GM18873 (cell line): ENCODE measurements at regions not wholly inside any gene's neighbourhood (a gene's known extent, or its start where the extent isn't known, plus 50 kb on each side); places are given as distances from the start of the nearest gene placed in this dataset.

Experiments used
- ATAC-seq: cut with Tn5 transposase; IDR thresholded peaks from one replicate; pipeline ENCODE4 v1.9.1; 2021; ENCODE audit warnings: mild to moderate bottlenecking, moderate library complexity, moderate number of reproducible peaks; ENCODE audit not compliant: unreplicated experiment, low FRiP score

DNA sequence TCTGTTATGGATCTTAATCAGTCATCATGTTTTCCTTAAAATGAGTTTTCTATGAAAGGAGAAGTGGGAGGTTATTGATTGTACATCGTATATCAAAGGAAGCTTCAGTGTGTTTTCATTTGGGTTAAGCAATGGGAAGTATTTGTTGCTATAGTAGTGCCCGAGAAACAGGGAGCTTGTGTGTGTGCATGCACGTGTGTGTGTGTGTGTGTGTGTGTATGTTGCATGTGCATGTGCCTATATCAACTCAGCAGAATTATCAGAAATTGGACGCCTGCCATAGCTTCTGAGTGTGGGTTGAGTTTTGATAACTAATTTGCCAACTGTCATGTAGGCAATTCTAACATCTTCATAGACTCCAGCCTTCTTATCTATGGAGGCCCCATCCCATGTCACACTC, 246.1 kb upstream of the CRY1 start:
- no peak for ATAC-seq

DNA sequence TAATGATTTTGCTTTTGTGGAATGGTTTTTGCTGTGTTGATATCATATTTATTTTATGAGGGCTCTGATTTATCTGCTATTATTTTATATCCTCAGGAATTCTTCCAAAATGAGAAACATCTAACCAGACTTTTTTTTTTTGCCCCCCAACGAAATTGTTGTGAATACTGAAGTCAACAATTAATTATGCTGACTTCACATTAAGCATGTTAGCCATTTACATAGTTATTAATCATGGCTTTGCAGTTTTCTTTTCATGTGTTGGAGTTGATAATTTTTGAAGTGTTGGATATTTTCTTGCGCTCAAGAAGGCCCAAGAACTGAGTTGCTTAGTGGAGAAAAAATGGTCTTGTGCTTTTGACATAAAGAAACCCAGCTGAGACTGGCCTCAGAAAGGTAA, 246.6 kb upstream of the CRY1 start:
- ATAC-seq = no peak

DNA sequence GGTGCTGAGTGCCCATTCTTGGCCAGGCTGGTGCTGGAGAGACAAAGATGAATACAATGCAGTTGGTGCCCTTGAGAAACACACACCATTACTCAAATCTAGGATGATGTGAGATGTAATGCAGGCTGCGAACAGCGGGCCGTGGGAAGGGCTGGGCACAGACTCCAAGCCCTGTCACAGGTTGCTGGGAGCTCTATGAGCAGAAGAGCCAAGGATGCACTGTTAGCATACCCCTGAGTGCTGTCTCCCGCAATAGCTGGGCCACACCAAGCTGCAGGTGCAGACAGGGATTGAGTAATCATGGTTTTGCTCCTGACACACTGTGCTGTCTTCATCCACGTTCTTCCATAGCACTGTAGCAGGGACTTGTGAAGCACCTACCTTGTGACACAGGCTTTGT, 247.5 kb upstream of the CRY1 start:
- no peak for ATAC-seq

DNA sequence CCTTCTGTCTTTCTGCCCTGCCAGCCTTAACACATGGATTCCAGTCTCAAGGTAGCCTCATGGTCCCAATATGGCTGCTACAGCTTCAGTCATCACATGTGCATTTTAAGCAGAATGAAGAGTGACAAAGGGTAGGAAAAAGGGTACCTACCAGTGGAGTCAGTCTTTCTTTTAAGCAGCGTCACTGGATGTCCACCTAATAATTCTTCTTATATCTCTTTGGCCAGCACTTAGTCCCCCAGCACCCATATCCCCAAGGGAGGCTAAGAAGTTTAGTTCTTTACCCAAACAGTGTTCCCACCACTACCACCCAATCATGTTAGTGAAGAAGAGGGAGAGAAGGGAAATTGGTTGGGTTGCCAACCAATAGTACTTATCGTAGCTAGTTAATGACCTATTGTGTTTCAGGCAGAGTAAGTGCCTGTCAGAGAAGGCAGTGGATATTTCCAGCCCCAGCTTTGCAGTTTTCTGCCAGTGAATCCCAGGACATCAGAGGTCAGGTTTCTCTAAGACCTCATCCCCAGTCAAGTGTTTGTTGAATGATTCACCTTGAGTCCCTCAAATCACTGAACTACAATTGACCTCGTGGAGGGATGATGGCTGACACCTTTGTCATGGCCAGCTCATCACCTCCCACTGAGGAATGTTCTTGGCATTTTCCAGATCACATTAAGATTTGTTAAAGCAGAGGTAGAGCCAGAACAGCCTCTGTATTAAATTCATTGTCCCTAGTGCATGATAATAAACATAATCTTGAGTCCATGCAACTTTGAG, 250.9 kb upstream of the CRY1 start:
- no peak for ATAC-seq

- no peak for ATAC-seq
Measured at GRCh38 chr12:107347261-107347660, 253.9 kb upstream of the CRY1 start.

GRCh38 chr12:107349008-107349747, 255.8 kb upstream of the CRY1 start:
- ATAC-seq = no peak

- ATAC-seq = no peak
Measured at GRCh38 chr12:107349839-107350238, 256.5 kb upstream of the CRY1 start.

- ATAC-seq = no peak
Measured at GRCh38 chr12:107351109-107351508, 257.8 kb upstream of the CRY1 start.

GRCh38 chr12:107351713-107352112, 258.4 kb upstream of the CRY1 start:
- no peak for ATAC-seq

DNA sequence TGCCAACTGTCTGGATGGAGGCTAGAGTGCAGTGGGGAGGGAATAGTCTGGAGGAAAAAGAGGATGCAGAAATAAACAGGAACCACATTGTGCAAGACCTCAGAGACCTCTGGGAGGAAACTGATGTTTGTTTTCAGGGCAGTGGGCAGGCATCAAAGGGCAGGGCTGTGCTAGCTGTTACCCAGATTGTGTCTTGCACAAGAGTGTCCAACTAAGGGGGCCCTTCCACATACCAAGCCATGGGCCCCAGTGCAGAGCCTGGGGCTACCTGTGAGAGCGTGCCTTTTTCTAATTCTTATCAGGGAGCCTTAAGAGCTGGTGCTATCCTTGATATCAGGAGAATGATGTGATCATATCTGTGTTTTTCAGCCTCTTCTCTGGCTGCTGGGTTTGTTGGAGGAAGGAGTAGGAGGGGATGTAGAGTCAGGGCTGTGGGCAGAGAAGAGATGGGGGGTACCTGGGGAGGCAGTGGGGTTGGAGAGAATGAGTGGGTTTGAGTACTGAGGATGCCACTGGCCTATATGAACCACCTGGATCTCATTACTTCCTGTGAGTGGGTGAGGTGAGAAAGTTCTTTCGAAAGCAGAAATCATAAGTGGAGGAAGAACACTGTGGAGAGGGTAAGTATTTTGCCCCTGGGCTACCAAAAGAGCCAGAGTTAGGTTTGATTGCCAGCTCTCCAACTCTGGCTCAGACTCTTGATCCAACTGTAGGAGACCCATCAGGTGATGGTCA, 259.2 kb upstream of the CRY1 start:
- no peak for ATAC-seq

DNA sequence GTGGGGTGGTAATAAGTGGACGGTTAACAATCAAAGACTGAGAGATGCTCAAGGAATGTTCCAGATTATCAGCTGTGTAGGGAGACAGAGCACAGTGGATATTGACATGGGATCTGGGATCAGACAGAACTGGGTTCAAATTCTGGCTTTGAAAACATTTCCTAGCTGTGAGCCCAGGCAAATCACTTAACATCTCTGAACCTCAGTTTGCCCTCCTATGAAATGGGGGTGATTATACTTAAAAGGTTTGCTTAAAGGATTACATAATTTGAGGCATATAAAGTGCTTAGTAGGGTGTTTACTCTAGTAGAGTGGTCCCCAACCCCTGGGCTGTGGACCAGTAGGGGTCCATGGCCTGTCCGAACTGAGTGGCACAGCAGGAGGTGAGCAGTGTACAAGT, 260.0 kb upstream of the CRY1 start:
- ATAC-seq = no peak

- no peak for ATAC-seq
Measured at GRCh38 chr12:107355004-107355565, 261.7 kb upstream of the CRY1 start.

- no peak for ATAC-seq
Measured at GRCh38 chr12:107355612-107356011, 262.3 kb upstream of the CRY1 start.

DNA sequence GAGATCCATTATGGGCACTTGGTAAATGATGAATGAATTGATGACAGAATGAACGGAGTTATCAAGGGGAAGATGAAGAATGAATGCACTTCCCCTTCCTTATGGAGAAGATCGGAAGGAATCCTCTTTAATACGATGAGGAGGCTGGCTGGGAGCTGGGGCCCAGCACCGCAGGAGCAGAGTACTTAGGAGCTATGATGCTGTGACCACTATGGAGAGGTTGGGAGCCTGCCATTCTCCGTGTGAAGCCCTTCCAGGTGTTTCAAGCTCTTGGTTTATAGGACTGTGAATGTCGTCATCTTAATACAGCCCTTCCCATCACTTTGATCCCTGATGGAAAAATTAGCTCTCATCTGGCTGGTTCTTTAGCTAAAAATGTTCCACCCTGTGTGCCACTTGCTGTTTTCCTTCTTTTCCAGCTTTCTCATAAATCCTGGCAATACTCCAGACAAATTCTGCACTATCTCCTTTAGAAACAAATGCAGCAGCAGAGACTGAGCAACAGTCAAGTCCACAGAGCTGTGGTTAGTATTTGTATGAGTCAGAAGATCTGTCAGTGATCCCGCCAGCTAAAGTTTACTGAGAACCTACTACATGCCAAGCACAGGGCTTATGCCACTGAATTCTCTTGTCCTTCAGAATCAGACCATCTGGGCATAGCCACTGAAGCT, 263.1 kb upstream of the CRY1 start:
- ATAC-seq = no peak

DNA sequence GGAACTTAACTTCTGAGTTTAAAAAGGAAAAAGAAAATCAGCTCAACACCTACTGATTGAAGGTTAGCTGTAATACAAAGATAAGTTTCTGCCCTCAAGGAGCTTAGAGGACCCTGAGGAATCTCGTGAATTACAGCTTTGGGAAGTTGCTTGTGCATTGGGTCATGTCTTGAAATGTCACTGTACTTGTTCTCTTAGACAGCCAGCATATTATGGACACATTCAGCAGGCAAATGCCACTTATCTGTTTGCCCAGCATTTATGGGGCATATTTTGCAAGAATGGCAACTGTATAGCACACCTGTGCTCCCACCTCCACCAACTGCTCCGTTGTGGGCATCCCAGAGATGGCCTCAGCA, 263.6 kb upstream of the CRY1 start:
- ATAC-seq = no peak

GRCh38 chr12:107359382-107359781, 266.0 kb upstream of the CRY1 start:
- ATAC-seq = no peak

DNA sequence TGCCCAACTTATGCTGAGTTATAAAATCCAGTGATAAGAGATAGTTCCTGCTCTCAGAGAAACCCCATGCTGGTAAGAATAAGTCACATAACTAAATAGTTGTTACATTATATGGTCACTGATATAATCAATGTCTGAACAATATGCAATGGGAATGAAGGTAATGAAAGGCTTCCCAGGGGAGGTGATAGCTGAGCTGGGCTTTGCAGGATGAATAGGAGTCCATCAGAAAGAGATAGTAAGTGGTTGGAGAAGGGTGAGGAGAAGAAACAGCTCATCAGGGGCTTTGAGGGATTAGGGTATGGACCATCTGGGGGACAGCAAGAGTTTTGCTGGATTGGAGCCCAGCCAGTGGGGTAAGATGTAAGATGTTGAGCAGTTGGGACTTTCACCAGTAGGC, 266.7 kb upstream of the CRY1 start:
- no peak for ATAC-seq

DNA sequence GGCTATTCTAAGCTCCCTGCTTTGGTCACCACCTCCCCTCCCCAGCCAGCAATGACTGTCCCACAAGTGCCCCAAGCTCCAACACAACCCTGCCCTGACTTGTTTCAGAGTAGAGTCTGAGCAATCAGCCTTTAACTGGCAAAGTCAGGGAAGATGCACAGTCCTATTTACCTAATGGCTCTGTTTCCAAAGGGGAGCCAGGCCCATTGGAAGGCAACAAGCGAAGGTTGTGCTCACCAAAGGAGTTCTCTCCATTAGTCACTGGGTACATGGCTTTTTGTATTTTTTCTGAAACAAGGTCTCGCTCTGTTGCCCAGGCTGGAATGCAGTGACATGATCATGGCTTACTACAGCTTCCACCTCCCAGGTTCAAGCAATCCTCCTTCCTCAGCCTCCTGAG, 267.1 kb upstream of the CRY1 start:
- no peak for ATAC-seq

GRCh38 chr12:107361970-107362369, 268.6 kb upstream of the CRY1 start:
- ATAC-seq = no peak

DNA sequence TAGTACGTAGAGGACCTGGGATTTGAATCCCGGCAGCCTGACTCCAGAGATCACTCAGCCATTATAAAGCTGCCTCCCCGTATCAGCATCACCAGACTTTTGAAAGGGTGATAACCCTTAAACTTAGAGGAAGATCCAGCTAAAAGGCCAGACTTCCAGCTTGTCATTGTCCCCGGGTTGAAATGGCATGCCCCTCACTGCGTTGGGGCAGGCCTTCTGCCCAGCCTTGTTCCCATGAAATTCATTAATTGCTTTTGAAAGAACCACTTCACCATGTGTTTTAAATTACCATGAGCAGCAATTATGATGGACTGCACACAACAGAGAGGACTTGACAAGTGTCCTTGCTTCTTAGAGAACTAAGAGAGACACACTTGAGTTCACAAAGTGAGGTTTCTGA, 269.6 kb upstream of the CRY1 start:
- ATAC-seq = no peak
